ENCODE measurements at regions not wholly inside any gene's neighbourhood (a gene's known extent, or its start where the extent isn't known, plus 50 kb on each side); places are given as distances from the start of the nearest gene placed in this dataset.
"Not testable (repeated sequence)": the region's sequence is repeated elsewhere in the genome, so short reads cannot be mapped to it uniquely, and the experiment has no call there.

- DNase-seq: no peak
These were observed 137.7 kb upstream of the SMYD2 start for GRCh38 chr1:214143006-214143992.

DNA sequence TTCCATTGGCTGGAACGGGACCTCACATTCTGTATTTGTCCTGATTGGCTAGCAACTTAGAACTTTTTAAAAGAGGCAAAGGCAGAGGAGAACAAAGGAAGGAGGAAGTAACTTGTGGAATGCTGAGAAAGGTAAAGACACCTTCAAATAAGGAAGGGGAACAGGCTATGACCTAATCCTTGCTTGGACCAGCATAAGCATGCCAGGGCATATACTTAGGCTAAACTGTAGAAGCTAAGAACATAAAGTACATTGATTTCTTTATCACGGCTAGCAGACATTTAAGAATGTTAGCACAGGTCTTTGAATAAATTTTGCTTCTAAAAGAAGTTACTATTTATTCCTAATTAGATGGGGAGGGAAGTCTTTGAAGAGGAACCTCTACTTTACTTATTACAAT is 136.4 kb upstream of the SMYD2 start:
- DNase-seq: not testable (repeated sequence)

DNA sequence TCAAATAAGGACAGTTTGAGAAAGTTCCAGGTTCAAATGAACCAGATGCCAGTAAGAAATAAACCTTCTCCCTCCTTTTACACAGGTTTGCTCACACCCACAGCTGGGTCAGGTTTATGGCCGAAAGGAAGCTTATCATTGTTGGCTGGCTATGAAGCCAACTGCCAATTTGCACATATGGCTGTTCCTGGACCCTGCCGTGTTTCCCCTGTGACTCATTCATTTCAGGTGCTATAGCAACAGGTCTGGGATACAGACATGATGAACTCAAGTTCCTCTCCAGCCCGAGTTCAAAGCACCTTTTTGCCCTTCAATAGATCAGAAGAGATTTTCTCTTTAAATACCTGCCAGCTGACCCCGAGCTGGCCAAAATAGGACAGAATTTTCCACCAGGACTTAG is 134.4 kb upstream of the SMYD2 start:
- peak; percentile 1 for DNase-seq

- DNase-seq: no peak
These were observed 126.2 kb upstream of the SMYD2 start for GRCh38 chr1:214154596-214155292.

- no peak for DNase-seq
These were observed 124.9 kb upstream of the SMYD2 start for GRCh38 chr1:214155987-214156625.

GRCh38 chr1:214164173-214164572 is 116.8 kb upstream of the SMYD2 start:
- no peak for DNase-seq

GRCh38 chr1:214165850-214166374 is 115.0 kb upstream of the SMYD2 start:
- DNase-seq: no peak

DNA sequence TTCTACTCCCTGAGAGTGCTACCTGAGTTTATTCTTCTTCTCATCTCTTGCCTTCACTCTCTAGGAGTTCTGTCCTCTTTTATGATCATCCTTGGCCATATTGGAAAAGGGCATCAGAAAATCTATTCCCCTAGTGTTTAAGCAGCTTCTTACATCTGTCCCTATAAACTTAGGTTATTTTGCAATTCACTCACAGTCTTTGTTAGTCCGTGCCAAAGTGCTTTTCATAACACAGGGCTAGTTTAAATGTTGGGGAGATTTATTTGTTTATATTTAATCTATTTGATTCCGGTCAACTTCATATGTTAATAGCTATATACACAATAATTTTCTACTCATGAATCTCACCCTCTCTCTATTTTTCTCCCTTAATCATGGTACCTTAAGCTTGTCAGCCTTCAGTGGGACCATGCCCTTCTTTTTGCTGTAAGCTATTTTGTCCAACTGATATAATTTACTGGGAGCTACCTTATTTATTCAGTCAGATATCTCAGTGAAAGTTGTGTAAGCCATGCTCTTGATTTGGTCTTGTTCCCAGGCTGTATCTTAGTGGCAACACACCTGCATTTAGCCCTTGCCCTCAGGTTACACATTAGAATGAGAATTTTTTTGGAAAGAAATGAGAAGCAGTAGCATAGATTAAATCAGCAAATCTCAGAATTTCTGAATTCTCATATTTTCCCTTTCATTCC is 106.3 kb upstream of the SMYD2 start:
- no peak for DNase-seq

DNA sequence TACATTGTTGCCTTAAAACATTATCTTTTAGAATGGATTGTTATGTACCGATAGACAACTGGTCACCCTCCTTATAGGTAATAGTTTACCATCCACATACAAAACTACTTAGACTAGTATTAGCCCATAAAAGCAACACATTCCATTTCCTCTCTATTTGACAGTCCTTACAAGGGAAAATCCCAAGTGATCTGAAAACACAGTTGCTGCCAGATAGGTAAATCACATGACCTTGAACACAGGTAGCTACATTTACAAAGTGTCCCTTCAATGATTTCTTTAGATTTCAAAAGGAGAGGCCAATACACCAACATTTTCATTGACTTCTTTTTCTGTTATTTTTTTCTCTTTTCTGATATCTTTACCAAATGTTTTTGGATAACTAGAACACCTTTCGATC is 102.9 kb upstream of the SMYD2 start:
- no peak for DNase-seq

- no peak for DNase-seq
These were observed 96.0 kb upstream of the SMYD2 start for GRCh38 chr1:214184992-214185391.

- no peak for DNase-seq
These were observed 94.7 kb upstream of the SMYD2 start for GRCh38 chr1:214186103-214186824.

DNA sequence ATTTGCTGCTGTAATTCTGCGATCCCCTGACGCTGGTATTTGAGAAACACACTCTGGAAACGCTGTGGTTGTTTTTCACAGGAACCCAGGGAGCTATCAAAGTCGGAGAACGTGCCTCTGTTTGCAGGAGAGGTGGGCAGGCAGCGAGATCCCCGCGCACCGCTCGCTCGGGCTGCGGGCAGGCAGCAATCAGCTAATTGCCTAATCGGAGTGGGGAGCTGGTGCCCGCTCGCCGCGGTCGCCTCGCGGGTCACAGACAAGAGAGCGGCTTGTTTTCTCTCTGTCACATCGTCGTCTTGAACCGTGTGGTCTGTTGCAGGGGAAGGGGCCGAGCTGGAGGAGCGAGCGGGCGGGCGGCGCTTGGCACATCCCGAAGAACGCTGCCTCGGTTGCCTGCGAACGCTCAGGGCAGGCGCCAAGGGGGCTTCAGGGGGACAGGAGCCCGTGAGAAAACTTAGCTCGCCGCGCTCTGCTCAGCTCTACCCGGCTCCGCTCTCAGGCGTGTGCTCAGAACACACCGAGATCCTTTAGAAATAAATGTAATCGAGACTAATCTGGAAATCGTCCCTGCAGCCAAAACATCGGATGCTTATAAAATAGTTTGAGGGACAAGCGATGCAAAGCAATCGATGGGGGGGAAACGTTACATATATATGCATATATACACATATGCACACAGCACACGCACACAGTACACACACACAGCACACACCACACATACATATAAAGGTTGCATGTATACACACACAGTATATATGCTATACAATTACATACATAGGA is 93.6 kb upstream of the SMYD2 start:
- no peak for DNase-seq

GRCh38 chr1:214187933-214188332 is 93.0 kb upstream of the SMYD2 start:
- no peak for DNase-seq

GRCh38 chr1:214188835-214189234 is 92.1 kb upstream of the SMYD2 start:
- DNase-seq: no peak

DNA sequence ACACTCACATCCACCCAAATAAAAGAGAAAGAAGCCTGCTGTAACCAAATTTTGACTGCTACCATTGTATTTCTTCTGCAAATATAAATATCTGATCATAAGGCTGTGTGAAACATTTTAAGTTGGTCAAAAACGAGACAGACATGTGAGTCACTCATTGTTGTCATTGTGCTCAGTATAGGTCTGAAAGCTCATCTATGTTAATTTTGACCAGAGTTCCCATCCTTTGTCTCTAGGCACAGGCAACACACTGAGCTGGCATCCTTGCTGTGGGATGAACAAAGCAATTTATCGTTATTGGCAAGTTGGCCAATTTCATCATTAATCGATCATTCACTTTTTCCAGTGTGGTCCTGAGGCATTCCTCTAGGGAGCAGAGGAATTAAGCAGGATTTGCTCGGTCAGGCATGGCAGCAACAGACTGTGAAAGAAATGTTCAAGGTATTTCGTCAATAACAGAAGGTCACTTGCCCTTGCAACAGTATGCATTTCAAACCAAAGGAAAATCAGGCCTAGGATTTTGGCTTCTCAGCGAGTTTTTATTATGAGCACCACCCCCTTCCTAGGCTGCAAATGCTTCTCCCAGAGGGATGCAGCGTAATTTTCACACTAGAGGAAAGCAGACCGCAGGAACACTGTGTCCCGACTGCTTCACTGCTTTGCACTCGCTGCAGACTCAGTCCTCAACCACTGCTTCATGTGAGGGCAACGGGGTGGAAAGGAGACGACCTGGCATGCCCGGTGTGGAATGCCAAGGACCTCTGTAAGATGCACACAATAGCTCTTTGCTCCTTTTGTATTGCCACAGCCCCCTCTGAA is 87.9 kb upstream of the SMYD2 start:
- no peak for DNase-seq

GRCh38 chr1:214193691-214194090 is 87.3 kb upstream of the SMYD2 start:
- no peak for DNase-seq

DNA sequence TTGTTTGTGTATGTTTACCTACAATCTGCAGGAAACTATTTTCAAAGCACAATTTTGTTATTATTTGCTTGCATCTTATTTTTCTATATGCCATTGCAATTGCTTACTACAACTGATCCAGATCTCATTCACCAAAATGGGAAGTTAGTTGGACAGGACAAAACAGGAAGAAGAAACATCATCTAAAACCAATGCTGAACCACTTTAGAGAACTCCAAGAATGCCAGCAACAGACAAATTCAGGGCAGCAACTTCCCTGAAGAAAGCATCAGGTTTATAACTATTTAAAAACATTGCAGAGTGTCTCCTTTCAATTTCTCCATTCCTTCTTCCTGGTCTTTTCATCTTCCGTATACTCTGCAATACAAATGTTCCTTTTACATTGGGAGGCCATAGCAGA is 82.4 kb upstream of the SMYD2 start:
- no peak for DNase-seq

- DNase-seq: no peak
These were observed 81.4 kb upstream of the SMYD2 start for GRCh38 chr1:214199585-214199984.

- no peak for DNase-seq
These were observed 78.0 kb upstream of the SMYD2 start for GRCh38 chr1:214202992-214203391.

GRCh38 chr1:214205053-214205452 is 75.9 kb upstream of the SMYD2 start:
- no peak for DNase-seq

Data from activated CD4-positive, alpha-beta T cell treated with anti-CD3 and anti-CD28 coated beads, Interleukin-10, Interleukin-2, amounts not matched to agents 100 ng/mL and 50 ng/mL, durations not matched to agents 16 hours and 8 hours (primary cell).